ENCODE measurements at regions not wholly inside any gene's neighbourhood (a gene's known extent, or its start where the extent isn't known, plus 50 kb on each side); places are given as distances from the start of the nearest gene placed in this dataset.

DNA sequence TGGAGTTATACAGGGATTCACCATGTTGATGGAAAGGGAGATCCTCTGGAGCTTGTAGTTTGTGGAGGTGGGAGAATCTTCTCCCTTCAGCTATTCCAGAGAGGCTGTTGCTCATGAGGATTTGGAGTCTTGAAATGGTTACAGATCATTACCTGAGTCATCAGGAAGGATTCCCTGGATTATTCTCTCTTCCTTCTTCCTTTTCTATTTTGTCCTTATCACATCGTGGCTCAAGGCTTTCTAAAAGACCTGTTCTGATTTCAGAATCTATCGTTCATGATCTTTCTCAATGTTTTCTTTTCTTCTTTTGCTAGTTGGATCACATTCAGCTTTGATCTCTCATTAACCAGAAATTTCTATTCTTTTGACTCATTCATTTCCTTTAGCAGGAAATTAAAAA lies 196.0 kb downstream of the KLF5 start:
- Histone ChIP-seq H3K4me3 (ENCODE audit: low read depth in 2 of 2, low read length in 2 of 2) (no peak overlapping the region), H3K27ac (ENCODE audit: low read length) (no peak overlapping the region), H3K36me3 (ENCODE audit: control insufficient read depth, insufficient read depth, low read length) (no peaks in the 10 kb centered on the region), H3K9me3 (ENCODE audit: control insufficient read depth, insufficient read depth, low read depth, low read length) (no peaks in the 10 kb centered on the region), H3K27me3 (ENCODE audit: control insufficient read depth, insufficient read depth, low read length) (no peaks in the 10 kb centered on the region), H3K4me1 (ENCODE audit: control insufficient read depth, insufficient read depth, low read length) (no peaks in the 10 kb centered on the region)
- CTCF ChIA-PET = no interaction called here
- no peak for ATAC-seq
- TF ChIP-seq TCF7L2 (IDR thresholded peaks at IDR 0.05; ENCODE audit: low read depth, low read length) (no peak), POLR2AphosphoS5 (IDR thresholded peaks at IDR 0.05; ENCODE audit: low read depth, low read length) (no peak), SIN3A (IDR thresholded peaks at IDR 0.05; ENCODE audit: borderline replicate concordance, insufficient read depth, low read depth, low read length) (no peak)
- TF ChIP-seq, protein P1, sequence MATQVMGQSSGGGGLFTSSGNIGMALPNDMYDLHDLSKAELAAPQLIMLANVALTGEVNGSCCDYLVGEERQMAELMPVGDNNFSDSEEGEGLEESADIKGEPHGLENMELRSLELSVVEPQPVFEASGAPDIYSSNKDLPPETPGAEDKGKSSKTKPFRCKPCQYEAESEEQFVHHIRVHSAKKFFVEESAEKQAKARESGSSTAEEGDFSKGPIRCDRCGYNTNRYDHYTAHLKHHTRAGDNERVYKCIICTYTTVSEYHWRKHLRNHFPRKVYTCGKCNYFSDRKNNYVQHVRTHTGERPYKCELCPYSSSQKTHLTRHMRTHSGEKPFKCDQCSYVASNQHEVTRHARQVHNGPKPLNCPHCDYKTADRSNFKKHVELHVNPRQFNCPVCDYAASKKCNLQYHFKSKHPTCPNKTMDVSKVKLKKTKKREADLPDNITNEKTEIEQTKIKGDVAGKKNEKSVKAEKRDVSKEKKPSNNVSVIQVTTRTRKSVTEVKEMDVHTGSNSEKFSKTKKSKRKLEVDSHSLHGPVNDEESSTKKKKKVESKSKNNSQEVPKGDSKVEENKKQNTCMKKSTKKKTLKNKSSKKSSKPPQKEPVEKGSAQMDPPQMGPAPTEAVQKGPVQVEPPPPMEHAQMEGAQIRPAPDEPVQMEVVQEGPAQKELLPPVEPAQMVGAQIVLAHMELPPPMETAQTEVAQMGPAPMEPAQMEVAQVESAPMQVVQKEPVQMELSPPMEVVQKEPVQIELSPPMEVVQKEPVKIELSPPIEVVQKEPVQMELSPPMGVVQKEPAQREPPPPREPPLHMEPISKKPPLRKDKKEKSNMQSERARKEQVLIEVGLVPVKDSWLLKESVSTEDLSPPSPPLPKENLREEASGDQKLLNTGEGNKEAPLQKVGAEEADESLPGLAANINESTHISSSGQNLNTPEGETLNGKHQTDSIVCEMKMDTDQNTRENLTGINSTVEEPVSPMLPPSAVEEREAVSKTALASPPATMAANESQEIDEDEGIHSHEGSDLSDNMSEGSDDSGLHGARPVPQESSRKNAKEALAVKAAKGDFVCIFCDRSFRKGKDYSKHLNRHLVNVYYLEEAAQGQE (IDR thresholded peaks at IDR 0.05; ENCODE audit: insufficient read depth in 1 of 2, low read depth in 2 of 2, low read length in 1 of 2) = no peak
- TF ChIP-seq, protein P2, sequence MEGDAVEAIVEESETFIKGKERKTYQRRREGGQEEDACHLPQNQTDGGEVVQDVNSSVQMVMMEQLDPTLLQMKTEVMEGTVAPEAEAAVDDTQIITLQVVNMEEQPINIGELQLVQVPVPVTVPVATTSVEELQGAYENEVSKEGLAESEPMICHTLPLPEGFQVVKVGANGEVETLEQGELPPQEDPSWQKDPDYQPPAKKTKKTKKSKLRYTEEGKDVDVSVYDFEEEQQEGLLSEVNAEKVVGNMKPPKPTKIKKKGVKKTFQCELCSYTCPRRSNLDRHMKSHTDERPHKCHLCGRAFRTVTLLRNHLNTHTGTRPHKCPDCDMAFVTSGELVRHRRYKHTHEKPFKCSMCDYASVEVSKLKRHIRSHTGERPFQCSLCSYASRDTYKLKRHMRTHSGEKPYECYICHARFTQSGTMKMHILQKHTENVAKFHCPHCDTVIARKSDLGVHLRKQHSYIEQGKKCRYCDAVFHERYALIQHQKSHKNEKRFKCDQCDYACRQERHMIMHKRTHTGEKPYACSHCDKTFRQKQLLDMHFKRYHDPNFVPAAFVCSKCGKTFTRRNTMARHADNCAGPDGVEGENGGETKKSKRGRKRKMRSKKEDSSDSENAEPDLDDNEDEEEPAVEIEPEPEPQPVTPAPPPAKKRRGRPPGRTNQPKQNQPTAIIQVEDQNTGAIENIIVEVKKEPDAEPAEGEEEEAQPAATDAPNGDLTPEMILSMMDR (IDR thresholded peaks at IDR 0.05) = no peak
- no TSS peak for BruUV-seq (replicated peaks)
- POLR2A ChIA-PET = no interaction called here
- intact Hi-C loops (cut with micrococcal nuclease; ENCODE audit: unreplicated experiment) = no loop called here
- in situ Hi-C loops (cut with HindIII; ENCODE audit: low pct_unique_long_range_greater_than_20kb, low sequenced_read_pairs) = no loop called here
- DNase-seq (ENCODE audit: low read depth, low spot score) = no peak

DNA sequence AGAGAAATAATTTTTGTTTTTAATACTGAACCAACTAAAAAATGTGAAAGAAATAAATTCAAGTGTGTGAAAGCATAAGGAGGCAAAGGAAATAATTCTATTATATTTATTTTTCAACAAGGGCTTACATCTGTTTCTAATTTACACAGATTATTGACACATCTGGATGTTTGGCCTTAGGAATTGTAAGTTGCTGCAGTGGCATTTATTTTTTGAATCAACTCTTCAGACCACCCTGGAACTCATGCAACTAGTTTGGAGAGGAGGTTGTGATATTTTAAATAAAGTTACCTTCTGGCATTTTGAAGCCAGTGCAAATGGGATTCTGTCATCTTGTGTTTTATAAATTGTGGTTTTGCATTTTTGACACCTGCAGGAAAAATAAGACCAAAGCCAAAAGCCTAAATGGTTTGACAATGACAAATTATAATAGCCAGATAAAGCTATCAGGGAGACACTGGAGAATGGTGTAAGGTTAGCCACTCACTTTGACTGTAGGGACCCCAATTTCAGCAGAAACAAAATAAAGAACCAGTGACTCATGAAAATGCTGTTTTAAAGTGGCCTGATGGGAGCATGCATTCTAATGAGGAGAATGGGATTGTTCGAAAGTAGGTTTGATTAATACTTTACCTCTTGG lies 192.9 kb downstream of the KLF5 start:
- DNase-seq (ENCODE audit: low read depth, low spot score) (no peak), ATAC-seq (no peak)
- H3K36me3 ChIP-seq (ENCODE audit: control insufficient read depth, insufficient read depth, low read length) = no peaks in the 10 kb centered on the region
- no peaks in the 10 kb centered on the region for H3K27me3 ChIP-seq (ENCODE audit: control insufficient read depth, insufficient read depth, low read length)
- H3K4me1 ChIP-seq (ENCODE audit: control insufficient read depth, insufficient read depth, low read length) = no peaks in the 10 kb centered on the region
- ChIA-PET CTCF (no interaction called here), POLR2A (no interaction called here)
- H3K9me3 ChIP-seq (ENCODE audit: control insufficient read depth, insufficient read depth, low read depth, low read length) = no peaks in the 10 kb centered on the region
- intact Hi-C loops (cut with micrococcal nuclease; ENCODE audit: unreplicated experiment) = no loop called here
- BruUV-seq (replicated peaks) = no TSS peak
- no peak overlapping the region for H3K4me3 ChIP-seq (ENCODE audit: low read depth in 2 of 2, low read length in 2 of 2)
- H3K27ac ChIP-seq (ENCODE audit: low read length) = no peak overlapping the region
- in situ Hi-C loops (cut with HindIII; ENCODE audit: low pct_unique_long_range_greater_than_20kb, low sequenced_read_pairs) = no loop called here
- TF ChIP-seq SIN3A (IDR thresholded peaks at IDR 0.05; ENCODE audit: borderline replicate concordance, insufficient read depth, low read depth, low read length) (no peak), POLR2AphosphoS5 (IDR thresholded peaks at IDR 0.05; ENCODE audit: low read depth, low read length) (no peak), TCF7L2 (IDR thresholded peaks at IDR 0.05; ENCODE audit: low read depth, low read length) (no peak)
- TF ChIP-seq, protein P2 (IDR thresholded peaks at IDR 0.05) = no peak
- TF ChIP-seq, protein P1 (IDR thresholded peaks at IDR 0.05; ENCODE audit: insufficient read depth in 1 of 2, low read depth in 2 of 2, low read length in 1 of 2) = no peak
